PC-3 (cell line): ENCODE measurements at regions not wholly inside any gene's neighbourhood (a gene's known extent, or its start where the extent isn't known, plus 50 kb on each side); places are given as distances from the start of the nearest gene placed in this dataset.

Experiments used
- EZH2phosphoT487 ChIP-seq: fragments of 300-600 bp; sonication (generic); IDR thresholded peaks from 2 replicates; pipeline ENCODE4 v1.6.1; 2018; ENCODE audit warnings: mild to moderate bottlenecking, antibody characterized with exemption, low read length, borderline replicate concordance
- TF ChIP-seq, protein P1 (sequence below): fragments of 300-600 bp; sonication (generic); conservative IDR thresholded peaks from 2 replicates; pipeline ENCODE4 v1.5.1; 2017; ENCODE audit warnings: antibody characterized with exemption, low read depth, mild to moderate bottlenecking, low read length

GRCh38 chr1:192866241-192866868 is 57.5 kb downstream of the RGS2 start:
- TF ChIP-seq, protein P1, sequence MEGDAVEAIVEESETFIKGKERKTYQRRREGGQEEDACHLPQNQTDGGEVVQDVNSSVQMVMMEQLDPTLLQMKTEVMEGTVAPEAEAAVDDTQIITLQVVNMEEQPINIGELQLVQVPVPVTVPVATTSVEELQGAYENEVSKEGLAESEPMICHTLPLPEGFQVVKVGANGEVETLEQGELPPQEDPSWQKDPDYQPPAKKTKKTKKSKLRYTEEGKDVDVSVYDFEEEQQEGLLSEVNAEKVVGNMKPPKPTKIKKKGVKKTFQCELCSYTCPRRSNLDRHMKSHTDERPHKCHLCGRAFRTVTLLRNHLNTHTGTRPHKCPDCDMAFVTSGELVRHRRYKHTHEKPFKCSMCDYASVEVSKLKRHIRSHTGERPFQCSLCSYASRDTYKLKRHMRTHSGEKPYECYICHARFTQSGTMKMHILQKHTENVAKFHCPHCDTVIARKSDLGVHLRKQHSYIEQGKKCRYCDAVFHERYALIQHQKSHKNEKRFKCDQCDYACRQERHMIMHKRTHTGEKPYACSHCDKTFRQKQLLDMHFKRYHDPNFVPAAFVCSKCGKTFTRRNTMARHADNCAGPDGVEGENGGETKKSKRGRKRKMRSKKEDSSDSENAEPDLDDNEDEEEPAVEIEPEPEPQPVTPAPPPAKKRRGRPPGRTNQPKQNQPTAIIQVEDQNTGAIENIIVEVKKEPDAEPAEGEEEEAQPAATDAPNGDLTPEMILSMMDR = no peak
- no peak for TF ChIP-seq EZH2phosphoT487
